ENCODE measurements at regions not wholly inside any gene's neighbourhood (a gene's known extent, or its start where the extent isn't known, plus 50 kb on each side); places are given as distances from the start of the nearest gene placed in this dataset.

DNA sequence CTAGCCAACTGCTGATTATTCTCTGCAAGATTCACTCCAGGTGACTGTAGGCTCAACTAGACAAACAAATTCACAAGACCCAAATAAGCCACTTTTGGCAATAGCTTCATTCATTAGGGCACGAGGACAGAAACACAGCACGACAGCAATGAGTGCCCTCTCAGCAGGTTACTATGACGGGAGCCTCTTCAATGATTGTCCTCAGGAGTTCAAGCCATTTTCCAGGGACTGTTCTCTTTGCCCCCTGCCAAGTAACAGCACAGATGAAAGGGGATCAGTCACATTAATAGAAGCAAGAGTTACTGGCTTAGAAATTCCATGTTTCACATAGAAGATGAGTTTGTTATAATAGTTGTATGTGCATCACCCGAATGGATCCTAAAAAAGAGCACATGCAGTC is 712.2 kb downstream of the CDH8 start:
- DNase-seq = no peak

DNA sequence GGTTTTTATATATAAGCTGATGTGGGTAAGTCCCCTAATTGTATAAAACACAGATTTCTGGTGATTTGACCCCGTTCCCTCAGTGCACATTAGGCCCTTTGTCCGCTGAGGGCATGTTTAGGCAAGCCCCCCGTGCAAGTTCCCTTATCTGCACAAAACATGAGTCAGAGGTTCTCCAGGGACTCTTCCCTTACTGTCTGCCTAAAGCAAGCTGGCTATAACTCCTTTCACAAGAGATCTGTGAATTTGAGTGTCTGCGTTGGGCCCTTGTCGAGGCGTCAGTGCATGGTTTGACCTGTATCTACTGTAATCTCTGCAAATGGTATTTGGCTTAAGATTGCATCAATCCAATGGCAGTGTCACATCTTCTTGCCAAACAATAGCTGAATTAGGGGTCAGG is 712.8 kb downstream of the CDH8 start:
- no peak for DNase-seq

DNA sequence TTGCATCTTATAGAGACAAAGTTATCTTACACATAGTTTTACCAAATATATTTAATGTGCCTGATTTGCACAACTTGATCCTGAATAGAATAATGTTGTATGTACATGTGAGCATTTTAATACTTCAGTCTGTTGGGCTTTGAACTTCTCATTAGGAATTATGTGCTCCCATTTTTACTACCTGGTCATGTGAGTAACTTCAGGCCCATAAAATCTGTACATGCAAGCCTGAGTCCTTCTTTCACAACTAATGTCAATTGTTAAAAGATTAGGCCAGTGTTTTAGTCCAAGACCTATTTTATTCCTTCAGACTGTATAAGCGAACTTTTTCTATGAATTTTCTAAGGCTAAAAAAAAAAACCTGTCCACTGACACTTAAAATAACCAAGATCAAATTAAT is 715.4 kb downstream of the CDH8 start:
- no peak for DNase-seq

DNA sequence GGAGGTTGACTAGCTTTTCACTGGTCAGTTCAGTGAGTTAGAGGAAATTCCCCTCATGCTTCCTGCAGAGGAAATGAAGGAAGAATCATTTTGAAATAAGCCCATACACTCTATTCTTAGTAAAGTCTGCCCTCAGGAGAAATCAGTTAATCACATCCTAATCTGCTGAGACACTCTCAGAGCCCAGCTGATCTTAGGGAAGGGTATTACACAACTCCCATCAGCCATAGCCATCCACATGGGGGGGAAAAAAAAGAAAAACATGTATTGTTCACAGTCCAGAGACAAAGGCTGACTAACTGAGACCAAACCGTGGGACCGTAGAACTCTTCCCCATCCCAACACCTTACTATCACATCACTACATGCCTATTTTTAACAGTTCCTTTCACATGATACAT is 722.3 kb downstream of the CDH8 start:
- no peak for DNase-seq

DNA sequence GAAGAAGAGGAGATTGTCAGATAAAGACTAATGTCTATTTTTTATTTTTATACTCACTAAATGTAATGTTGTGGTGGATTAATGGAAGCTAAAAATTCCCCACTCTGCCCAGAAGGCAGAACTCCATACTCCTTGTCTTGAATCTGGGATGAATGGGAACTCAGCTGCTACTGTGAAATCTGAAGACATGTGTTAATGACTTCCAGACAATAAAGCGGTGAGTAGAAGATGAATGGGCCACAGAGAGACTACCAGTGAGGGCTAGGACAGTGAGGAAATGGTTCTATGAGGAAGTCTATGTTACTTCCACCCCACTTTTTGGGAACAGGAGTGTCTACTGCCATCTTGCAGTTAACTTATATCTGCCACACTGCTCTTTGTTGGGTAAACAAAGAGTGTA is 726.9 kb downstream of the CDH8 start:
- no peak for DNase-seq

DNA sequence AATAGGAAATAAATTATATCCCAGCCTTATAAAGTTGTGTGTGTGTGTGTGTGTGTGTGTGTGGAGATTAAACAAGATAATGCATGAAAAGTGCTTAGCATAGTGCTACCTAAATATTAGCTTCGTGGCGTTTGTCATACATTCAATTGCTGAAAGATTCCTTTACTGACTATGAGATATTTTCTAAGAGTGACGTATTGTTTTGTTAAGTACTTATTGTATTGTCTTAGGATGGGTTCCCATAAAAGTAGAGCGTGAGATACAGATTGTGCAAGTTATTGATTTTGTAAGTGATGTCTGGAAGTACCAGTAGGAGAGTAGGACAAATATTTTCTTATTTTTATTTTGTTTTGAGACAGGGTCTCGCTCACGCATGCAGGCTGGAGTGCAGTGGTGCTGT is 730.0 kb downstream of the CDH8 start:
- DNase-seq = no peak

DNA sequence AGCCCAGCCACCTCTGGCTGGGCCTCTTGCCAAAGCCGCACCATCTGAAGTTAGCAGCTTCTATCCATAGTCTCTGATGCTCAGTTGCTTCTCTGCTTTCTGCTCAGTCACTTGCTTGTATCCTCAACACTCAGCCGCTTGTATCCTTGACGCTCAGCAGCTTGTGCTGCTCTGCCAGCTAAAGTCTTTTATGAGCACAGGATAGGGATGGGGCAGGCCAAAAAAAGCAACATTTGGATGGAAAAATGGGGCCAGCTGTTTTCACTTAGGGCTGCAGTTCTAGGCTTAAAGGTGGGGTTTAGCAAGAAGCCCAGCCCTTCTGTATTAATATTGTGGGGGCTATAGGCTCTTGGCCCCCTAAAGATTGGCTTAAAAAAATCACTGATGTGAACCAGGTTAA is 739.4 kb downstream of the CDH8 start:
- no peak for DNase-seq

DNA sequence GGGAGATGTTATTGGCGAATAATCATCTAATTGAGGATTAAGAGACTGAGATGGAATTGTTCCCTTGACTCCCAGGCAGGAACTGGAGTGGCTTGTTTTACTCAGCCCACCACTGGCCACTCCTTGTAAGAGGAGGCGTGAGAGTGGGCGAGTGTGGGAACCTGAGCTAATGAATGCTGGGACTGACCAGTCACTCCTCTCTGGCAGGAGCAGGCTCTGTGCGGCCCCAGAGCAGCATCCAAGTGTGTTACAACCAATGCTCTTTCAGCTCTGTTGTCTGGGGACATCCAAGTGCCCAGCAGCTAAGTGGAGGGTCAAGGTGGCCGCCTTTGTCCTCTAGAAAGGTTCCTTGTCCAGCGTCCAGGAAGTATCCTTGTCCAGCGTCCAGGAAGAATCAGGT is 739.9 kb downstream of the CDH8 start:
- no peak for DNase-seq

DNA sequence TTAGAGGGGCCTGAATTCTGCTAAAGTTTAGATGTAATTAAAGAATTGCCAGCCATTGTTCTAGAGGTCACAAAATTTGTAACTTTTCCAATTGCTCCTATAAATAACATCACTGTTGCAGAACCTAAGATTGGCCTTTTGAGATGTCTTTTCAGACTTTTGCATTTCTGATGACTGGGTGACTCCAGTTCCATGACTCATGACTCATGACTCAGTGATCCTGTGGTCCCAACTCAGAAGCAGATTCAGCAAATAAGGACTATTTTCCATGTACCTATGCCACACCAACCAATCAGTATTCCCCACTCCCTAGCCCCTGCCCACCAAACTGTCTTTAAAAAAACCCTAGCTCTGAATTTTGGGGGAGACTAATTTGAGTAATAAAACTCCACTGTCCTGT is 740.9 kb downstream of the CDH8 start:
- no peak for DNase-seq

DNA sequence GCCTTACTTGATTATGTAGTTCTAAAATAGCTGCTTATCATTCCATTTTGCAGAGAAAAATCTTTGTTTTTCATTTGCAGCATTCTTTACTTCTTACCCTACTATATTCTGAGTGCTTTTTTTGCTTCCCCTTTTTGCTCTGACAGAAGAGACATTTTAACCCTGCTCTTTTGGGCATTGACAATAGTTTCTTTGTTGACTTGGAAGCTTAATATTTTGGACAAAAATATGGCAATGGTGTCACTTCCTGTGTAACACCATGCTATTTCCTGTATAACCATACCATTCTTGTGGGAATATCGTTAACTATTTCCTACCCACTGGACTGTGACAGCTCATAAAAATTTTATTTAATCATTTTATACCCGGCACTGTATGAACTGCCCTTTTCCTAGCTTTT is 747.1 kb downstream of the CDH8 start:
- DNase-seq = no peak

DNA sequence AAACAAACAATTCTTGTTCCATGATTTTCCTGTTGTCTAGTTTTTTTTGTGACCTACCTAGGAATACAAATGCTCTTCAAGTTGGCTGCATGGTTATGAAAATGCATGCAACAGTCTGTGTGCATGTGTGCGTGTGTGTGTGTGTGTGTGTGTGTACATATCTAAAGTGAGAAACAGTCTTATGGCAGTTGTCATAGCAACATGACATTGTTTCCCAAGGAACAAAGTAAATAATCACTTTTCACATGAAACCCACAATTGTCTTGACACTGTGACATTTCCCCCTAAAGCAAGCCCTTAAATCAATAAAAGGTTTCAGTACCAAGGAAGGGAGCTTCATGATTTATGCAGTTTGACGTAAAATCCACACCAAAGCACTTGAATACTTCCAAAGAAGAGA is 758.4 kb downstream of the CDH8 start:
- DNase-seq = no peak

DNA sequence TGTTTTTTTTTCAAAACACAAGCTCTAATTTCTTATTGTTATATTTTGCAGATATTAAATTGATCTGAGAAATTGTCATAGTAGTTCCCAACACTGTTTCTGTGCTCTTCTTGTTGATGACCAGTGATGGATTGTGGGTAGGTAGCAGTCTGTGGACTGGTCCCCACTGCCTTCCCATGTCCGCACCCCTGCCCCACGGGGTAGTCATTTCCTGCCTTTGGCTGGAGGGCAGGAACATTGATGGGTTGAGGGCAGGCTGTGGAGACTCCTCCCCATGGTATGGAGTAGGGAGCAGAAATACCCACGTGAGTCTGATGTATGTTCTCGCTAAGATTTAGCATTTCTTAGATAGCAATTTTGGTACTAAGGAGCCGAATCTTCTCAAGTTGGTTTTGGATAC is 762.0 kb downstream of the CDH8 start:
- no peak for DNase-seq

DNA sequence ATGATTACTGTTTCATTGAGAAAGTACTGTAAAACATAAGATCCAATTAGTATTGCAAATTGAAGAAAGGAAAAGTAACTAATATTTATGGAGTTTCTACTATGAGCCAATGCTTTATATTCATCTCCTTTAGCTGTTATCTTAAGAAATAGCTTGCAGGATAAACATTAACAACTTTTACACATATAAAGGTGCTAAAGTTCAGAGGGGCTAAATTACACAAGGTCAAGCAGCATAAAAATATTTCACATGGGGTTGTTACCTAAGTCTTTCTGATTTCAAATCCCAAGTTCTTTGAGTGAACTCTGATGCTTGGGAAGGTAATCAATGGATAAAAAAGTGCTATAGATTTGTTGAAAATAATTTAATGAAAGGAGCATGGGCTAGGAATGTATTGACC is 765.5 kb downstream of the CDH8 start:
- DNase-seq = no peak

DNA sequence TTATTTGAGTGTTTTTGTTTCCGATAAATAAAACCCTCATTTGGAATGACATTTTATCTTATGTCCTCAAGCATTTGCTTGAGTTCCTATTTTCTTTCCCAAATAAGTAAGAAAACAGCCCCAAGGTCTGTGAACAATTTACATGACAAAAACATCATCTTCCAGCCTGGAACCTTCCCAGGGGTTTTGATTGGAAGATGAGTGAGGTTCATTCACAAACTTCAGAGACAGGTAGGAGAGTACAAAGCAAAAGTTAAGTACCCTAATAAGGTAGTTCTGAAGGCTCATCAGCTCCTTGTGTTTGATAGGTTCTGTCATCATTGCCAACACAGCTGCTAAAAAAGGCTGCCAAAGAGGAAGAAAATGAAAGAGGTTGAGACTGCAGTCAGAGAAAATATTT is 772.8 kb downstream of the CDH8 start:
- no peak for DNase-seq

DNA sequence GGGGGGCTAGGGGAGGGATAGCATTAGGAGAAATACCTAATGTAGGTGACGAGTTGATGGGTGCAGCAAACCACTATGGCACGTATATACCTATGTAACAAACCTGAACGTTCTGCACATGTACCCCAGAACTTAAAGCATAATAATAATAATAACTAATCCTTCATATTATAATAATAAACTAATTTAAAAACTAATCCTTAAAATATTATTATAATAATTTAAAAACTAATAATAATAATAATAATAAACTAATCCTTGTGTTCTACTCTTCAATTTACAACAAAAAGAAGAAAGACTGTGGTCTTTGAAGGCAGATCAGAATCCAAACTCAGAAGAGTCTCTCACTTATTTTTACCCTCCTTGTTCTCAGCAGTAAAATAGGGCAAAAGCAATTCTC is 774.9 kb downstream of the CDH8 start:
- DNase-seq = no peak

DNA sequence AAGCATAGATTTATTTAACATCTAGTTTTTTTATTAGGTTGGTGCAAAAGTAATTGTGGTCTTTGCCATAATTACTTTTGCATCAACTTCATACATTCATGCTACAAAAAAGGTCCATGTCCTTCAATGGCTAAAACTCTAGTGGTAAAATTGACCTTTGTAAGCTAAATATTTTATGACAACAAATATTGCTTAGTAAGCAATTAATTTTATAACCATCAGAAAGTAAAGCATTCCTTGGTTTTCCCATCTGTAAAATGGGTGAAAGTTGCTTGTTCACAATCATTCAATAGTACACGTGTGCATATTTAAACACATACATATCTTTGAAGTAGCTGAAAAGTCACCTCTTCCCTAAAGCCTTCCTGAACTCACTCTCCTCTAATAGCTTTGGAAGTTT is 789.6 kb downstream of the CDH8 start:
- DNase-seq = no peak

DNA sequence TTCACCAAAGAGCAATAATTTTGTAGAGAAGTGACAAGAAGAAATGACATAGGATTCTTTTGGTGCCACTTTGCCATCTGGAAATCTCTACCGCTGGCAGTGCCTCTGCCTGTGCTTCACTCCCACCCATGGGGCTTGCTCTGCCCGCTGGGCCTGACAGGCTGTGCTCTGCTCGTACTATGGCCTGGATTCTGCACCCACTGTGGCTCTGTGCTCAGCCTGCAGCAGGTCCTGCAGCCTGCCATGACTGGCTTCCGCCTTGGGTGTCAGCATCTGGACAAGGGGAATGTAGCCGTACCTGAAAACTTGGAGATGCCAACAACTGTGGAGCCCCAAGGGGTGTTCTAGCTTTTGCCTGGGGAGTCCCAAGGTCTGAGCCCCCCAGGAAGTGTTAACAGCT is 792.3 kb downstream of the CDH8 start:
- DNase-seq = no peak

DNA sequence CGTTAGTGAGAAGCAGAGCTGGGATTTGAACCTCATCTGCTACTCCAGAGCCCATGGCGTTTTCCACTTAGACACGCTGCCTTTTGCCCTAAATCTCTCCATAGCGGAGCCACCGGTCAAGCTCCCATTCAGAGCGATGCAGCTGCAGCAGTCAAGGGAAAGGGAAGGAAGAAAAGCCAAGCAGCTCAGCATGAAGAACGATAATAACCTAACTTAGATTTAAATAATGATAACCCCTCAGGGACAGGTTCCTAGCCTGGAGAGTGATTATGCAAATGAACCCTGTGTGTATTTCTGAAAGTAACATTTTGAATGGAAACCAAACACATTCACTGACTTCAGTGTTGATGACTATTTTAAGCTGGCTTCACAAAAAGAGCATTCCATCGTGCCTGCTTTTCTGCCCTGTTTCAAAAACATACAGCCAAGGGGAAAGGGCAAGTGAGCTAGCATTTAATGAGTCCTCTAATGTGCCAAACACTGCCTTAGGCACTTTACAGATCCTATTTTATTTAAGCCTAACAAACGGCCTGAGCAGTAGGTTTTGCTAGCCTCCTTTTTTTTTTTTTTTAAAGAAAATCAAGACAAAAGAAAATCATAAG is 798.3 kb downstream of the CDH8 start:
- no peak for DNase-seq

DNA sequence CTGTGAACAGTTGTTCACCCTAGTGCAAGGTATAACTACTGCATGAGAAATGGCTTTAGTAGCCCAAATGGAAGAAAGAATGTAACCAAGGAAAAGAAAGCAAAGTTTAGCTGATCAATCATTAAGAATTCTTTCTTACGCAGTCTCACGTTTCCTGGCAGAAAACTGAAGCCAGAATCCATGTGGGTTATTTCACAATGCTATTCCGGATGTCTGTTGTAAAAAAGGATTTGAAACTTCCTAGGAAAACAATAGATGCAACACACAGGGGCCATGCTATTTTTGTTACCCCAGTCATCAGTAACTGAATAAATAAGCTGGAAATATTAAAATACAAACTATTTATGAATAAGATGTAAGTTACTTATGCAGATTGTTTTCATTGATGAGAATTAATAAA is 802.5 kb downstream of the CDH8 start:
- DNase-seq = no peak

DNA sequence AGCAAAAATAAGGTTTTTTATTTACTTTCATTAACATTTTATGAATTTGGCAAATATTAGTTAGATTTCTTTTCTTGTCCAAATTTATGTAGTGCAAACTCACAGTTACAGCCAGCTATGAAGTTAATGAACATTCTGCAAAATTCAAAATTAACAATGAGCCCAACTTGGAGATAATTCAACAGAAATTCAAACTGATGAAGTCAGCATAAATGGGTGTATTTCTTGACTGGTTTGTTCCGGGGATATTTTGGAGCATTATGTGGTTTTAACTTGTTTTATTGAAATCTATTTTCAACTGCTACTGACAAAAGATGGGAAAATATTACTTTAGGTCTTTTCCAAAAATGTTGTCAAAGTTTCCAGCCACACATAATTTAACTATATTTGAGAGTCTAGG is 807.9 kb downstream of the CDH8 start:
- DNase-seq = no peak

DNA sequence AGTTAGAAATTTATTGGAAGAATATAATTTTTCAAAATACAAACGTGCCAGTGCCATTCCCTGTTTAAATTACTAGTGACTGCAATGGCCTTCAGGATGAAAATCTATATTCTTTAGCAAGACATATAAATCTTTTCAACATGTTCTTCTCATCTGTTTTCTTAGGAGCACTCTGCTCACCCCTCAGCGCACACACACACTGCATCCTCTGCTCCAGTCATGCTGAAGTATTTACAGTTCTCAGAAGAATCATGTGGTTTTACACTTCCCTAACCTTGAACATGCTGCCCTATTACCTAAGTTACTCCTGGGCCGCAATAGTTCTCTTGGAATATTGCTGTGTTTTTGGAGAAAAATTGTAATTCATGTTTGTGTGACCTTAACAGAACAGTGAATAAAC is 820.6 kb downstream of the CDH8 start:
- DNase-seq = no peak

DNA sequence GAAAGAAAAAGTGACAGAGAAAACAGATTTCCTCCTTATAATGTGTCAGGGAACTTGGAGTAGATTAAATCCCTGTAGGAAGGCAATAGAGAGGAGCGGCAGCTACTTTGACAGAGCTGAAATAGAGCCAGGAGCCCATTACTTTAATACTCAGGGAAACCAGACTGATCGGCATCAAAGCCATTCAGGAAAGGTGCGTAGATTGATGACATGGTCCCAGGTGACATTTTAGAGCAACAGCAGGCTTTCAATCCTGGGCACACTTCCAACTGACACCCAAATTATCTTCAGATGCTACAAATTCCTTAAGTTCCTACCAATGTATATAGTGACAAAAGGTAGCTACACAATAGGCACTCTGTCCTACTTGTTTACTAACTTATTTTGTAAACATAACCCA is 821.5 kb downstream of the CDH8 start:
- no peak for DNase-seq

DNA sequence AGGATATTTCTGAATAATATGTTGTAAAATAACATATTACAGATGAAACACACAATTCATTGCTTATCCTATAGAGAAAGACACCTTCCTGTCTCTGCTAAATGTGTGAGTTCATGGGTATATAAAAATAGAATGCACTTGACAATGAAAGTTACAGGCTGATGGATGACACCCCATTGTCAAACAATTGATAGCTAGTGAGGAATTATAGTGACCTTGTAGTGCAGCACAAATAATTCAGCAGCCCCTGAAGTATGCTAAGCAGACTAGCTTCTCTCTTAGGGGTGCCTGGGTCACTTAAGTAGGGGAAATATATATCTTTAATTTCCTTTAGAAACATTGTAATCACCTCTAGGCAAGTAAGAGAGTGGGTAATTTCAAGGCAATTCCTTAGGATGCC is 826.2 kb downstream of the CDH8 start:
- no peak for DNase-seq

DNA sequence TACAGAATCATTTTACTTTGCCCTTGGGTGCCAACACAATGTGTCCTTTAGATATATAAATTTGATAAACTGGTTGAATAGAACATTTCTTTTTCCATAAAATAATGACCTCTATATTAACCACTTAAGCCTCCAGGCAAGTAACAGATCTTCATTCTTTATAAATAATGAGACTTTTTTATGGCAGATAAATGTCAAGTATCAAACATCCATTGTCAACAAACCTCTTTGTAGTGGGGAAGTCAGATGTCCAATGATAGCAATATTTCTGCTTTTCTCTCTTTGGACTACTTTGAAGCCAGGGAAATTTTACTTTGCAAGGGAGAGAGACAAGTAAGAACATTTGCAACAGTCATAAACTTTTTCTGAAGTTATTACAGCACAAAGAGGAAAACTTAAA is 841.2 kb downstream of the CDH8 start:
- no peak for DNase-seq

DNA sequence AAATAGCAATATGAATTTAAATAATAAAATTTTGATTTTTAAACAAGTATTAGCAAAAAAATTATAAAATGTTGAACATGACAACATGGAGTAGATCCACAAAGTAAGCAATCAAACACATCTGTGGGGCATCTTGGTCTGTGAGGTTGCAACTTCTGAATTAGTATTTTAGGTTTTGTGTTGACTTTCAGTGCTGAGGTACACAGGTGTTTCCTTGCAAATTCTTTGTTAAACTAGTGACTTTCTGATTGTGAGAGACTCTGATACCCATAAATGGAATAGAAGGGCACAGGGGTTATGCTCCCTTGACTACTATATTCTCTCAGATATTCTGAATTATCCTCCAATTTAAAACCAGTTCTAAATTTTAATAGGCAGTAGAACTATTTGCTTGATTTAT is 841.7 kb downstream of the CDH8 start:
- DNase-seq = no peak
